K562 (cell line): ENCODE measurements at regions not wholly inside any gene's neighbourhood (a gene's known extent, or its start where the extent isn't known, plus 50 kb on each side); places are given as distances from the start of the nearest gene placed in this dataset.

Source experiments
- ATAC-seq: fragments of 200-7000 bp; cut with Tn5 transposase; 3 replicates; pipeline ENCODE4 v1.9.1; 2020; ENCODE audit warnings: moderate library complexity
- BruUV-seq: library from RNA; stranded (reverse); fragments of 400-500 nt; replicated peaks from 2 replicates; lab custom pipeline; 2021; lab: Mats Ljungman, UMichigan
- CTCF ChIA-PET: fragments of 300-600 bp; formaldehyde crosslinking; extraction: SDS; loops from one replicate; lab custom pipeline; 2021; ENCODE audit warnings: low intra/inter-chr PET ratio; lab: Yijun Ruan, JAX
- POLR2A ChIA-PET: fragments of 300-600, 350-650 bp; sonication (Branson Sonifier 250); formaldehyde crosslinking; extraction: SDS; loops from one replicate; lab custom pipeline; 2021; ENCODE audit warnings: antibody characterized with exemption, inconsistent platforms; lab: Yijun Ruan, JAX
- DNase-seq, 4 experiments: peaks; one replicate each; pipeline versions ENCODE4 v3.0.0 to v3.0.0-alpha.2; 2011 to 2018; ENCODE audit warnings: low spot score in 3 of 4, mixed read lengths in 3 of 4; ENCODE audit errors: extremely low read depth in 1 of 4
- FAIRE-seq: peaks from 2 replicates; lab custom pipeline; 2011; peaks lifted over from hg19 to GRCh38; lab: Jason Lieb, UNC
- H2AFZ ChIP-seq: 2 replicates; pipeline ENCODE4 v1.6.0; 2011; ENCODE audit warnings: low read depth, low read length, control low read depth, inconsistent platforms
- H3K27ac ChIP-seq: fragments of 200-600 bp; 3 replicates; pipeline ENCODE4 v1.8.0; 2011; ENCODE audit warnings: low read depth, mild to moderate bottlenecking, control low read depth, inconsistent platforms, low read length, moderate library complexity, mixed read lengths; ENCODE audit errors: extremely low read depth
- H3K27me3 ChIP-seq, 2 experiments: fragments of 300-600 bp in 1 of 2; 2 replicates in 1 of 2; 3 replicates in 1 of 2; pipeline versions ENCODE4 v1.6.0 to v1.8.0; 2011; ENCODE audit warnings: inconsistent platforms in 2 of 2, low read length in 2 of 2, mild to moderate bottlenecking in 1 of 2, mixed read lengths in 1 of 2, moderate library complexity in 1 of 2; ENCODE audit not compliant: control insufficient read depth in 2 of 2, insufficient read depth in 2 of 2
- H3K36me3 ChIP-seq: fragments of 300-600 bp; 3 replicates; pipeline ENCODE4 v1.8.0; 2011; ENCODE audit warnings: mild to moderate bottlenecking, low read length, inconsistent platforms; ENCODE audit not compliant: control insufficient read depth, insufficient read depth
- H3K4me1 ChIP-seq, 2 experiments: fragments of 200-600 bp in 1 of 2; replicated peaks in 1 of 2; 2 replicates in 1 of 2; 3 replicates in 1 of 2; pipeline versions ENCODE4 v1.5.1 to v1.8.0; 2011; ENCODE audit warnings: inconsistent platforms in 2 of 2, low read length in 2 of 2, mild to moderate bottlenecking in 1 of 2, mixed read lengths in 1 of 2, moderate library complexity in 1 of 2; ENCODE audit not compliant: control insufficient read depth in 2 of 2, insufficient read depth in 2 of 2
- H3K4me2 ChIP-seq: 2 replicates; pipeline ENCODE4 v1.6.1; 2011; ENCODE audit warnings: low read length, control low read depth, inconsistent platforms, mixed read lengths; ENCODE audit not compliant: insufficient read depth
- H3K4me3 ChIP-seq: fragments of 200-600 bp; sonication (generic), shearing (Covaris generic); 2 replicates; pipeline ENCODE4 v1.5.1; 2016; ENCODE audit warnings: control low read depth, inconsistent platforms
- H3K79me2 ChIP-seq: fragments of 200-600 bp; 3 replicates; pipeline ENCODE4 v1.8.0; 2011; ENCODE audit warnings: low read length, inconsistent platforms; ENCODE audit not compliant: control insufficient read depth, insufficient read depth
- H3K9ac ChIP-seq, 2 experiments: 2 replicates each; pipeline versions ENCODE4 v1.6.0 to v1.6.1; 2011; ENCODE audit warnings: low read depth in 2 of 2, low read length in 2 of 2, control low read depth in 1 of 2, inconsistent platforms in 1 of 2, mild to moderate bottlenecking in 1 of 2, mixed read lengths in 1 of 2; ENCODE audit not compliant: insufficient read depth in 1 of 2
- H3K9me1 ChIP-seq: one replicate; pipeline ENCODE4 v1.6.0; 2011; ENCODE audit warnings: inconsistent platforms, mild to moderate bottlenecking, low read length, moderate library complexity; ENCODE audit not compliant: control insufficient read depth, insufficient read depth
- H3K9me3 ChIP-seq: replicated peaks from 2 replicates; pipeline ENCODE4 v1.5.1; 2011; ENCODE audit warnings: low read depth, low read length, inconsistent platforms; ENCODE audit not compliant: control insufficient read depth, insufficient read depth
- H4K20me1 ChIP-seq: replicated peaks from 2 replicates; pipeline ENCODE4 v1.6.1; 2011; ENCODE audit warnings: low read length, inconsistent platforms, mixed read lengths; ENCODE audit not compliant: control insufficient read depth, insufficient read depth
- KDM2B ChIP-seq: fragments of 250-450 bp; sonication (Bioruptor Pico); IDR thresholded peaks from 2 replicates; pipeline ENCODE4 v1.8.0; 2021; ENCODE audit warnings: mild to moderate bottlenecking, moderate library complexity
- MBD2 ChIP-seq: sonication (generic); IDR thresholded peaks from 2 replicates; pipeline ENCODE4 v1.6.1; 2016; ENCODE audit warnings: low read depth, borderline replicate concordance
- MCM3 ChIP-seq: fragments of 450-650 bp; IDR thresholded peaks from 2 replicates; pipeline ENCODE4 v1.6.1; 2016
- NFATC3 ChIP-seq: fragments of 450-650 bp; IDR thresholded peaks from 2 replicates; pipeline ENCODE4 v1.6.1; 2017; ENCODE audit warnings: mild to moderate bottlenecking
- PCBP2 ChIP-seq: fragments of 200-400 bp; formaldehyde crosslinking; IDR thresholded peaks from 2 replicates; pipeline ENCODE4 v1.6.1; 2018; ENCODE audit warnings: low read length, low read depth, mild to moderate bottlenecking, moderate library complexity; ENCODE audit not compliant: poor library complexity, severe bottlenecking
- PHB2 ChIP-seq: fragments of 450-650 bp; IDR thresholded peaks from 2 replicates; pipeline ENCODE4 v1.6.1; 2017; ENCODE audit warnings: low read depth
- PML ChIP-seq: IDR thresholded peaks from 2 replicates; pipeline ENCODE4 v1.6.1; 2012; ENCODE audit warnings: low read length, inconsistent platforms
- POLR2H ChIP-seq: IDR thresholded peaks from 2 replicates; pipeline ENCODE4 v1.6.1; 2016; ENCODE audit warnings: missing genetic modification characterization, low read depth, mild to moderate bottlenecking, control low read depth, missing compliant biosample characterization, moderate library complexity
- RREB1 ChIP-seq: fragments of 250-450 bp; sonication (Bioruptor Pico); IDR thresholded peaks from 2 replicates; pipeline ENCODE4 v1.4.0; 2020
- TAF9B ChIP-seq: fragments of 450-650 bp; IDR thresholded peaks from 2 replicates; pipeline ENCODE4 v1.6.1; 2018; ENCODE audit warnings: mild to moderate bottlenecking; ENCODE audit not compliant: partially characterized antibody
- TEAD4 ChIP-seq, 2 experiments: sonication (generic) in 1 of 2; formaldehyde crosslinking in 1 of 2; IDR thresholded peaks; 2 replicates each; pipeline versions ENCODE4 v1.6.1 to v1.8.0; 2012 to 2022; ENCODE audit warnings: borderline replicate concordance in 1 of 2, inconsistent platforms in 1 of 2, low read length in 1 of 2, mild to moderate bottlenecking in 1 of 2, missing genetic modification reagents in 1 of 2
- THRAP3 ChIP-seq: fragments of 450-650 bp; IDR thresholded peaks from 2 replicates; pipeline ENCODE4 v1.6.1; 2016; ENCODE audit warnings: mild to moderate bottlenecking, inconsistent platforms, borderline replicate concordance
- ZKSCAN8 ChIP-seq: fragments of 200-800 bp; sonication (Bioruptor generic); IDR thresholded peaks from 2 replicates; pipeline ENCODE4 v1.6.1; 2016; ENCODE audit warnings: missing genetic modification characterization, missing compliant biosample characterization
- ZNF165 ChIP-seq: fragments of 250-450 bp; sonication (Bioruptor Pico); IDR thresholded peaks from 2 replicates; pipeline ENCODE4 v1.4.0; 2020; ENCODE audit warnings: borderline replicate concordance
- WGBS: fragments of 100-300 bp; shearing (Covaris generic); methylation state at CpG from one replicate; pipeline ENCODE4 v1.1.6; 2016; ENCODE audit warnings: low coverage, mixed read lengths; ENCODE audit not compliant: insufficient coverage; ENCODE audit errors: missing lambda C conversion rate; 5-methylcytosine and 5-hydroxymethylcytosine counted together
- in situ Hi-C: fragments of 300-500 bp; cut with MboI; formaldehyde crosslinking; loops from 4 replicates; pipeline ENCODE4 v1.15.0; 2018; ENCODE audit warnings: inconsistent platforms, mixed read lengths
- intact Hi-C: fragments of 100-400 bp; cut with micrococcal nuclease; formaldehyde crosslinking; loops from 2 replicates; pipeline ENCODE4 v1.14.2; 2022

- Histone ChIP-seq H3K4me1 (no peaks in the 10 kb centered on the region), H3K4me2 (no peak overlapping the region), H2AFZ (no peak overlapping the region), H3K9me1 (no peaks in the 10 kb centered on the region), H3K27me3 (peaks cover 0 to 4% of the 10 kb centered on the region in 2 experiments; a peak in 1 of 5 replicates), H4K20me1 (no peaks in the 10 kb centered on the region), H3K79me2 (no peaks in the 10 kb centered on the region), H3K9ac (no peak overlapping the region), H3K9me3 (no peaks in the 10 kb centered on the region), H3K4me3 (no peak overlapping the region), H3K27ac (no peak overlapping the region), H3K36me3 (no peaks in the 10 kb centered on the region)
- CTCF ChIA-PET: no interaction called here
- intact Hi-C loops (no loop called here), in situ Hi-C loops (no loop called here)
- FAIRE-seq (no peak), DNase-seq (no peak), ATAC-seq (no peak)
- no TSS peak for BruUV-seq
- no peak for TF ChIP-seq PML
- no peak for TF ChIP-seq KDM2B (CRISPR knock-in tag)
- no peak for TF ChIP-seq TAF9B
- TF ChIP-seq ZNF165 (CRISPR knock-in tag): no peak
- TF ChIP-seq ZKSCAN8: no peak
- TF ChIP-seq TEAD4 (IDR thresholded peaks at IDR 0.05; ENCODE audit: low read length): no peak
- no peak for TF ChIP-seq TEAD4 (CRISPR knock-in tag; IDR thresholded peaks at IDR 0.05; ENCODE audit: borderline replicate concordance)
- no peak for TF ChIP-seq RREB1 (CRISPR knock-in tag)
- no peak for TF ChIP-seq MBD2
- TF ChIP-seq THRAP3: no peak
- no peak for TF ChIP-seq NFATC3
- no peak for TF ChIP-seq POLR2H (tag)
- TF ChIP-seq PCBP2: no peak
- TF ChIP-seq MCM3: no peak
- no peak for TF ChIP-seq PHB2
- WGBS: 0% methylated on average over 2 of the region's 2 CpGs
- POLR2A ChIA-PET: no interaction called here
Observed at GRCh38 chr16:51061328-51061727, 89.7 kb downstream of the SALL1 start.
